ENCODE measurements at regions not wholly inside any gene's neighbourhood (a gene's known extent, or its start where the extent isn't known, plus 50 kb on each side); places are given as distances from the start of the nearest gene placed in this dataset.

DNA sequence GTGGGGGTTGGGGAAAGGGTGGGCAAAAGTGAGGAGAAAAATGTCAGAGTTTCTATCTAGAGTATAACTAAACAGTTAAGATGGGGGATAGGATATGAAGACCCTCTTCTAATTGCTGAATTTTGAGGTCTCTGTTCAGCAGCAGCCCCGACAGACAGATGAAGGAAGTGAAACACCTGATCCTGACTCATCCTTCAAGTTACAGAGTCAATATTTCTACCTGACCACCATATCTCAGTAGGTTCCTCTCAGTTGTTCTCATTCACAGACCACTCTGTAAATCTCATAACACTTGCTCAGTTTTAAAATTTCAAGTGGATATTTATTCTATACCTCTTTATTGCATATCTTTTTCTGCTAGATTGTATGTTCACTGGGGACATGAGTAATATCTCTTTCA is 69.5 kb downstream of the CCDC54 start:
- H3K4me3 ChIP-seq (ENCODE audit: low read depth, low read length) = no peak overlapping the region
- in situ Hi-C loops (cut with HindIII; ENCODE audit: low sequenced_read_pairs) = no loop called here

DNA sequence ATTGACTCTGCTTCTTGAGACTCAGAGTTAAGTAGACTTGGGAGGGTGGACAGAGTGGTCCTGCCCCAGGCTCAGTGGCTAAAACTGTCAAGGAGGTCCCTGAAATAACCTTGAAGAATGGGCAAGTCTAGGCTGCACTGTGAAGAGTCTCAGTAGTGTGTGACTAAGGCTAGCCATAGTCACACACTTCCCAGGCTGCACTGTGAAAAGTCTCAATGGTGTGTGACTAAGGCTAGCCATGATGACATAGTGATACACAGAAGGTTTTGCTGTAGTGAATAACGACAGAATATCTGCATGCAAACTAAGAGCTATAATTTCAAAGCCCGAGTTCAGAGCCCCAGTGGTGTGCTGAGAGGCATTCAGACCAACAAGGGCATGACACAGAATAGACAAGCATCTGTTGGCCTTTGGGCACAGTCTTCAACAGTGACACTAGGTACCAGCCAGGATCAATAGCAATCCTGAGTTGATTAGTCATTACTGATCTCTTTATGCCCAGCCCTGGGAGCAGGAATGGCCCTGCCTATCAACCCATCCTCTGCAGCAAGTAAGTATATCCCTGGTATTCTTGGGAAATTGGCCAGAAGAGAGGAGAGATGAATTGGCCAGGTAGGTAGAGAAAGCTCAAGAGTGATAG is 72.4 kb upstream of the BBX start:
- in situ Hi-C loops (cut with HindIII; ENCODE audit: low sequenced_read_pairs) = no loop called here
- no peak for DNase-seq (ENCODE audit: low read depth)

More for the DNA sequence above, 69.5 kb downstream of the CCDC54 start:
- no peak for DNase-seq (ENCODE audit: low read depth)
- TF ChIP-seq CTCF (IDR thresholded peaks at IDR 0.05; ENCODE audit: low read depth, low read length, missing control alignments) = no peak

DNA sequence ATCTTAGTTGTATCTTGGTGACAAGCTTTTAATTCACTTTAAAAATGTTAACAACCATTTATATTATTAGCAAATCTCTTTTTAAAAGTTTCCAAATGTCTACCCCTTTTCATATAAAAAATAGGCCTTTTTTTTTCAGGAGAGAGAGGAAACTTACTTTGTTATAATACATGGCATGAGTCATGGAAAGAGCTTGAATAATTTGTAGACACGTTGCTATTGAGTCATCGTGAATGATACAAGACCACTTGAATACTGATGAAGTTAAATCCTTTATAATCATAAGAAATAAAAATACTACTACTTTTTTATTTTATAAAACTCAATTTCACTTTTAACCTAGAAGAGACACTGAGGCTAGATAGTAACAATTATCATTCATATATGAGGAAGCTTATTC is 70.3 kb upstream of the BBX start:
- peak; percentile 38 for DNase-seq (ENCODE audit: low read depth)
- no peak overlapping the region for H3K4me3 ChIP-seq (ENCODE audit: low read depth, low read length)
- in situ Hi-C loops (cut with HindIII; ENCODE audit: low sequenced_read_pairs) = no loop called here
- no peak for TF ChIP-seq CTCF (IDR thresholded peaks at IDR 0.05; ENCODE audit: low read depth, low read length, missing control alignments)

More for the DNA sequence above, 72.4 kb upstream of the BBX start:
- no peak for TF ChIP-seq CTCF (IDR thresholded peaks at IDR 0.05; ENCODE audit: low read depth, low read length, missing control alignments)
- no peak overlapping the region for H3K4me3 ChIP-seq (ENCODE audit: low read depth, low read length)

DNA sequence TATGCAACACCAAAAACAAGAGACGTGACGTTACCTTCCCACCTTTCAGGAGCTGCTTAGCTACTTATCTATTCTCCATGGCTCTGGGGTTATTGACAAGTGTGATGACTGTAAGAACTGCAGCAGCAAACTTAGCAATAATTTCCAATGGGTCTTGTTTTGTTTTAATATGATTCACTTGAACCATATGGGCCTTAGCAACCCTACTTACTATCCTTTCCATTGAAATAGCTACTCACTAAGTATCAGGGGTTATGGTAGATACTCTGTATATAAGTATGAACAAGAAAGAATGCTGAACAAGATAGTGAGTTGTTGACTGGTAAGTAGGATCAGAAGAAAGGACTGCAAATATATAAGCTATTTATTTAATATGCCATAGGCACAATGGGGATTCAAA is 69.3 kb upstream of the BBX start:
- H3K4me3 ChIP-seq (ENCODE audit: low read depth, low read length) = no peak overlapping the region
- TF ChIP-seq CTCF (IDR thresholded peaks at IDR 0.05; ENCODE audit: low read depth, low read length, missing control alignments) = no peak
- no peak for DNase-seq (ENCODE audit: low read depth)
- in situ Hi-C loops (cut with HindIII; ENCODE audit: low sequenced_read_pairs) = no loop called here

- in situ Hi-C loops (cut with HindIII; ENCODE audit: low sequenced_read_pairs) = no loop called here
- no peak for TF ChIP-seq CTCF (IDR thresholded peaks at IDR 0.05; ENCODE audit: low read depth, low read length, missing control alignments)
- DNase-seq (ENCODE audit: low read depth) = no peak
- H3K4me3 ChIP-seq (ENCODE audit: low read depth, low read length) = no peak overlapping the region
Observed at GRCh38 chr3:107455621-107456020, 67.1 kb upstream of the BBX start.

GRCh38 chr3:107456501-107456900 is 66.3 kb upstream of the BBX start:
- in situ Hi-C loops (cut with HindIII; ENCODE audit: low sequenced_read_pairs) = no loop called here
- H3K4me3 ChIP-seq (ENCODE audit: low read depth, low read length) = no peak overlapping the region
- no peak for DNase-seq (ENCODE audit: low read depth)
- TF ChIP-seq CTCF (IDR thresholded peaks at IDR 0.05; ENCODE audit: low read depth, low read length, missing control alignments) = no peak
